ENCODE measurements at regions not wholly inside any gene's neighbourhood (a gene's known extent, or its start where the extent isn't known, plus 50 kb on each side); places are given as distances from the start of the nearest gene placed in this dataset.

DNA sequence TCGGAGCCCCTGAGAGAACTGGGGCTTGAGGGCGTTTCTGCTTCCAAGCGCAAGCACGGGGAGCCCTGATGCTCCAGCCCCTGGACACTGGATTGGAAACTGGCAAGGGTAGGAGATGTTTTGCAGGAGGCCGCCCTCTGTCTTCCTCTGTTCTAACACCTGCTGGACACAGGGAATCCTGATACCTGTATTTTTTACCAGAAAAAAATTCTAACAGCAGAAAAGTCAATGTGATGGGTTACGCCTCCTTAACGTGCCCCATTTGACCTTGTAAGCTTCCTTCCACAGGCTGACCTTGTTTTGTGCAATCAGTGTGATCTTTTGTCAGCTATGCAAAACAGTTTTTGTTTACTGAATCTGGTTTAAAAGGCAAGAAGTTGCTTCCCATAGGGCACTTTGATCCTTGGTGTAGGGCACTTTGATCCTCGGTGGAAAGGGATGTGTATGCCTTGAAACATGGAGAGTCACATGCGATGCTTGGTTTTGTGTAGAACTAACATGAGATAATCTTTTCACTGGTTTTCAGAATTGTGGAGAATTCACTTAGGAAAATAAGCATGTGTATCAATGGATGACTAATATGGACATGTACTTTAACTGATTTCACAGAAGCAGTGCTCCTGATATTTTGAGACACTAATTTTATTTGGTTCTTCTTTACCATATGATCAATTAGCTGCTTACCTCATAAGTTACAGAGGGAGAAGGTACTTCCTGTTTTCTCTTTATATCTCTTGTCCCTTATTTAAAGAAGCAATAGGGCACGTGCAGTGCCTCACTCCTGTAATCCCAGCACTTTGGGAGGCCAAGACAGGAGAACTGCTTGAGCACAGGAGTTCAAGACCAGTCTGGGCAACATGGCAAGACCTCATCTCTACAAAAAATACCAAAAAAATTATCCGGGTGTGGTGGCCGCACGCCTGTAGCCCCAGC is 59.9 kb upstream of the MAP3K4 start:
- Mint-ChIP-seq H3K27me3 (ENCODE audit: low read depth, unreplicated experiment) (peaks cover 11% of the 10 kb centered on the region), H3K27ac (ENCODE audit: unreplicated experiment) (no peak overlapping the region), H3K4me3 (ENCODE audit: unreplicated experiment) (no peak overlapping the region), H3K4me1 (ENCODE audit: low read depth, unreplicated experiment) (no peaks in the 10 kb centered on the region), H3K36me3 (ENCODE audit: low read depth, unreplicated experiment) (no peaks in the 10 kb centered on the region), H3K9me3 (ENCODE audit: unreplicated experiment) (peaks cover 1% of the 10 kb centered on the region)
- Histone ChIP-seq H3K9ac (ENCODE audit: low read length) (peak overlapping the region; percentile 75), H3K27me3 (ENCODE audit: insufficient read depth, low read length) (no peaks in the 10 kb centered on the region), H4K20me1 (ENCODE audit: insufficient read depth, low read length) (no peaks in the 10 kb centered on the region), H3K27ac (ENCODE audit: low read depth, low read length) (no peak overlapping the region), H3K36me3 (ENCODE audit: insufficient read depth, low read length) (no peaks in the 10 kb centered on the region), H2AFZ (ENCODE audit: low read depth, low read length) (peak overlapping the region; percentile 97), H3K4me2 (ENCODE audit: low read length) (peak overlapping the region; percentile 95), H3K79me2 (ENCODE audit: insufficient read depth, low read length) (no peaks in the 10 kb centered on the region), H3K4me1 (ENCODE audit: insufficient read depth, low read length) (peaks cover 5% of the 10 kb centered on the region), H3K4me3 (ENCODE audit: insufficient read depth, low read depth, low read length) (peak overlapping the region; percentile 63), H3K9me3 (ENCODE audit: insufficient read depth, low read depth, low read length) (no peaks in the 10 kb centered on the region)
- TF ChIP-seq, protein P1, sequence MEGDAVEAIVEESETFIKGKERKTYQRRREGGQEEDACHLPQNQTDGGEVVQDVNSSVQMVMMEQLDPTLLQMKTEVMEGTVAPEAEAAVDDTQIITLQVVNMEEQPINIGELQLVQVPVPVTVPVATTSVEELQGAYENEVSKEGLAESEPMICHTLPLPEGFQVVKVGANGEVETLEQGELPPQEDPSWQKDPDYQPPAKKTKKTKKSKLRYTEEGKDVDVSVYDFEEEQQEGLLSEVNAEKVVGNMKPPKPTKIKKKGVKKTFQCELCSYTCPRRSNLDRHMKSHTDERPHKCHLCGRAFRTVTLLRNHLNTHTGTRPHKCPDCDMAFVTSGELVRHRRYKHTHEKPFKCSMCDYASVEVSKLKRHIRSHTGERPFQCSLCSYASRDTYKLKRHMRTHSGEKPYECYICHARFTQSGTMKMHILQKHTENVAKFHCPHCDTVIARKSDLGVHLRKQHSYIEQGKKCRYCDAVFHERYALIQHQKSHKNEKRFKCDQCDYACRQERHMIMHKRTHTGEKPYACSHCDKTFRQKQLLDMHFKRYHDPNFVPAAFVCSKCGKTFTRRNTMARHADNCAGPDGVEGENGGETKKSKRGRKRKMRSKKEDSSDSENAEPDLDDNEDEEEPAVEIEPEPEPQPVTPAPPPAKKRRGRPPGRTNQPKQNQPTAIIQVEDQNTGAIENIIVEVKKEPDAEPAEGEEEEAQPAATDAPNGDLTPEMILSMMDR (IDR thresholded peaks at IDR 0.05; ENCODE audit: insufficient read depth, low read depth, low read length) = no peak
- TF ChIP-seq EZH2 (IDR thresholded peaks at IDR 0.05; ENCODE audit: insufficient read depth, low read length) = no peak
- no peak for FAIRE-seq
- DNase-seq (ENCODE audit: low read depth) = no peak

DNA sequence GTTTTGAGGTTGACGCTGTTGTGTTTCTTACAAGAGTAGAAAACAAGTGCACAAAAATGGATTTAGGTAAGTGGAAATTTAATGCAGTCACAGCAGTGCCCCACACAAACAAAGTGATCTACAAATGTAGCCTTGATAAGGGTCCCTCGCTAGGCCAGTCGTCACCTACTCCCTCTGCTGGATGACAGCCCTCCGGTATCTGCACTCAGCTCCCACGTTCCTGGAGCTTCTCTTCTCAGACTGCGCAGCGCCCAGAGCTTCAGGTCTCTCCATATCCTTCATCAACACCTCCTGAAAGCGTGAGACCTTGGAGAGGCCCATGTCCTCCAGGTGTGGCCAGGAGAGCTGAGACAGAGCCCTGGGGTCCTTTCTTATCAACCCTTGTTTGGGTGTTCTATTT is 58.3 kb upstream of the MAP3K4 start:
- no peaks in the 10 kb centered on the region for H3K4me1 Mint-ChIP-seq (ENCODE audit: low read depth, unreplicated experiment)
- H3K79me2 ChIP-seq (ENCODE audit: insufficient read depth, low read length) = no peaks in the 10 kb centered on the region
- H3K27ac Mint-ChIP-seq (ENCODE audit: unreplicated experiment) = no peak overlapping the region
- no peak overlapping the region for H3K4me3 ChIP-seq (ENCODE audit: insufficient read depth, low read depth, low read length)
- no peaks in the 10 kb centered on the region for H3K36me3 ChIP-seq (ENCODE audit: insufficient read depth, low read length)
- H3K27ac ChIP-seq (ENCODE audit: low read depth, low read length) = no peak overlapping the region
- no peaks in the 10 kb centered on the region for H3K9me3 Mint-ChIP-seq (ENCODE audit: unreplicated experiment)
- no peak overlapping the region for H3K4me3 Mint-ChIP-seq (ENCODE audit: unreplicated experiment)
- DNase-seq (ENCODE audit: low read depth) = no peak
- no peaks in the 10 kb centered on the region for H3K27me3 ChIP-seq (ENCODE audit: insufficient read depth, low read length)
- no peak for TF ChIP-seq EZH2 (IDR thresholded peaks at IDR 0.05; ENCODE audit: insufficient read depth, low read length)
- TF ChIP-seq, protein P1 (IDR thresholded peaks at IDR 0.05; ENCODE audit: insufficient read depth, low read depth, low read length) = no peak
- no peaks in the 10 kb centered on the region for H3K36me3 Mint-ChIP-seq (ENCODE audit: low read depth, unreplicated experiment)
- H2AFZ ChIP-seq (ENCODE audit: low read depth, low read length) = no peak overlapping the region
- no peaks in the 10 kb centered on the region for H3K9me3 ChIP-seq (ENCODE audit: insufficient read depth, low read depth, low read length)
- H3K4me2 ChIP-seq (ENCODE audit: low read length) = no peak overlapping the region
- H4K20me1 ChIP-seq (ENCODE audit: insufficient read depth, low read length) = no peaks in the 10 kb centered on the region
- FAIRE-seq = no peak
- H3K27me3 Mint-ChIP-seq (ENCODE audit: low read depth, unreplicated experiment) = peaks cover 9% of the 10 kb centered on the region
- peaks cover 5% of the 10 kb centered on the region for H3K4me1 ChIP-seq (ENCODE audit: insufficient read depth, low read length)
- H3K9ac ChIP-seq (ENCODE audit: low read length) = no peak overlapping the region

DNA sequence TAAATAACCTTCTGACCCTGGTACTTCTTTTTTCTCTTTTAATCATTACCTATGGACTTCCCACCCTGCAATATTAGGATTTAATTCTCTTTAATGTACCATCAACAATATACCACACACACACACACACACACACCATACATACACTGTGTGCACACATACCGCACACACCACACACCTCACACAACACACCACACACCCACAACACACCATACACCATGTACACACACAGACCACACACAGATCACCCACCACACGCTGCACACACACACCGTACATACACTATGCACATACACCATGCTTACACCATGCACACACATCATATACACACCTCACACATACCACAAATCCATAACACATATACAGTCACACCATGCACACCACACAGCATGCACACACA is 57.4 kb upstream of the MAP3K4 start:
- Histone ChIP-seq H3K9me3 (ENCODE audit: insufficient read depth, low read depth, low read length) (no peaks in the 10 kb centered on the region), H3K27me3 (ENCODE audit: insufficient read depth, low read length) (no peaks in the 10 kb centered on the region), H3K79me2 (ENCODE audit: insufficient read depth, low read length) (no peaks in the 10 kb centered on the region), H2AFZ (ENCODE audit: low read depth, low read length) (no peak overlapping the region), H3K27ac (ENCODE audit: low read depth, low read length) (no peak overlapping the region), H3K9ac (ENCODE audit: low read length) (no peak overlapping the region), H3K4me3 (ENCODE audit: insufficient read depth, low read depth, low read length) (no peak overlapping the region), H3K4me2 (ENCODE audit: low read length) (no peak overlapping the region), H3K36me3 (ENCODE audit: insufficient read depth, low read length) (no peaks in the 10 kb centered on the region), H4K20me1 (ENCODE audit: insufficient read depth, low read length) (no peaks in the 10 kb centered on the region), H3K4me1 (ENCODE audit: insufficient read depth, low read length) (peaks cover 5% of the 10 kb centered on the region)
- H3K27ac Mint-ChIP-seq (ENCODE audit: unreplicated experiment) = no peak overlapping the region
- no peak for FAIRE-seq
- TF ChIP-seq EZH2 (IDR thresholded peaks at IDR 0.05; ENCODE audit: insufficient read depth, low read length) = no peak
- TF ChIP-seq, protein P1 (IDR thresholded peaks at IDR 0.05; ENCODE audit: insufficient read depth, low read depth, low read length) = no peak
- no peak for DNase-seq (ENCODE audit: low read depth)
- peaks cover 9% of the 10 kb centered on the region for H3K27me3 Mint-ChIP-seq (ENCODE audit: low read depth, unreplicated experiment)
- H3K36me3 Mint-ChIP-seq (ENCODE audit: low read depth, unreplicated experiment) = no peaks in the 10 kb centered on the region
- no peaks in the 10 kb centered on the region for H3K4me1 Mint-ChIP-seq (ENCODE audit: low read depth, unreplicated experiment)
- no peak overlapping the region for H3K4me3 Mint-ChIP-seq (ENCODE audit: unreplicated experiment)
- H3K9me3 Mint-ChIP-seq (ENCODE audit: unreplicated experiment) = no peaks in the 10 kb centered on the region

Data from astrocyte (in vitro differentiated cells and primary cell).